ENCODE measurements at regions not wholly inside any gene's neighbourhood (a gene's known extent, or its start where the extent isn't known, plus 50 kb on each side); places are given as distances from the start of the nearest gene placed in this dataset.

DNA sequence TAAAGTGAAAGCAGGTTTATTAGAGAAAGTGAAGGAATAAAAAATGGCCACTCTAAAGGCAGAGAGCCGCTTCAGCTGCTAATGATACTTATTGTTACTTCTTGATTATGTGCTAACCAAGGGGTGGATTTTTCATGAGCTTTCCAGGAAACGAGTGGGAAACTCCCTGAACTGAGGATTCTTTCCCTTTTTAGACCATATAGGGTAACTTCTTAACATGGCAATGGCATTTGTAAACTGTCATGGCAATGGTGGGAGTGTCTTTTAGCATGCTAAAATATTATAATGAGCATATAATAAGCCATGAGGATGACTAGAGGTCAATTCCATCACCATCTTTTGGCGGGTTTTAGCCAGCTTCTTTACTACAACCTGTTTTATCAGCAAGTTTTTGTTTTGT is 890.0 kb downstream of the UQCRFS1 start:
- no peak for TF ChIP-seq EED (IDR thresholded peaks at IDR 0.05; ENCODE audit: low read depth)
- Histone ChIP-seq H3K4me3 (no peak overlapping the region), H3K9me3 (replicated peaks; ENCODE audit: control insufficient read depth, insufficient read depth, low read length) (no peaks in the 10 kb centered on the region; the same call in 2 of the 3 replicates), H3K27me3 (replicated peaks in 1 of 2; ENCODE audit: control insufficient read depth in 2 of 2, insufficient read depth in 2 of 2, low read length in 1 of 2) (no peaks in the 10 kb centered on the region), H3K4me1 (ENCODE audit: control insufficient read depth, insufficient read depth, low read length) (no peaks in the 10 kb centered on the region), H3K4me2 (ENCODE audit: control insufficient read depth, insufficient read depth) (no peak overlapping the region), H2AFZ (ENCODE audit: control insufficient read depth, low read depth, low read length) (no peak overlapping the region), H3K36me3 (ENCODE audit: control insufficient read depth in 2 of 2, insufficient read depth in 2 of 2, low read length in 1 of 2) (no peaks in the 10 kb centered on the region), H3K79me2 (ENCODE audit: control insufficient read depth, insufficient read depth, low read length) (no peaks in the 10 kb centered on the region), H4K20me1 (ENCODE audit: control insufficient read depth, insufficient read depth) (no peaks in the 10 kb centered on the region), H3K9ac (ENCODE audit: control insufficient read depth, insufficient read depth, low read length) (no peak overlapping the region), H3K27ac (ENCODE audit: control insufficient read depth, insufficient read depth) (no peak overlapping the region)
- ChIA-PET CTCF (interaction anchor here (0.8 to 8.1 kb wide), 8 partner anchors 15 to 357 kb away, joined by 3 to 91 read pairs (median 13); no protein-coding TSS in a partner anchor), POLR2A (no interaction called here), RAD21 (ENCODE audit: unreplicated experiment) (interaction anchor here (0.7 to 6.6 kb wide), 9 partner anchors 79 to 490 kb away, joined by 3 to 48 read pairs (median 4); no protein-coding TSS in a partner anchor), SMC1A (ENCODE audit: uncharacterized antibody, unreplicated experiment) (interaction anchor here (0.6 to 8.0 kb wide), 10 partner anchors 18 to 358 kb away, joined by 3 to 88 read pairs (median 3); no protein-coding TSS in a partner anchor)
- BruUV-seq (replicated peaks) = no TSS peak
- 16% methylated on average over 3 of the region's 3 CpGs for WGBS (ENCODE audit: insufficient coverage, insufficient replicate concordance, low lambda C conversion rate, missing lambda C conversion rate)
- DNase-seq (ENCODE audit: low read depth, low spot score) (no peak), ATAC-seq (no peak), FAIRE-seq (no peak)
- intact Hi-C loops (cut with micrococcal nuclease; ENCODE audit: unreplicated experiment) (no loop called here), in situ Hi-C loops (cut with MboI) (loop anchor here (5.0 kb wide), 1 partner anchor 346 kb away; no protein-coding TSS in a partner anchor)

DNA sequence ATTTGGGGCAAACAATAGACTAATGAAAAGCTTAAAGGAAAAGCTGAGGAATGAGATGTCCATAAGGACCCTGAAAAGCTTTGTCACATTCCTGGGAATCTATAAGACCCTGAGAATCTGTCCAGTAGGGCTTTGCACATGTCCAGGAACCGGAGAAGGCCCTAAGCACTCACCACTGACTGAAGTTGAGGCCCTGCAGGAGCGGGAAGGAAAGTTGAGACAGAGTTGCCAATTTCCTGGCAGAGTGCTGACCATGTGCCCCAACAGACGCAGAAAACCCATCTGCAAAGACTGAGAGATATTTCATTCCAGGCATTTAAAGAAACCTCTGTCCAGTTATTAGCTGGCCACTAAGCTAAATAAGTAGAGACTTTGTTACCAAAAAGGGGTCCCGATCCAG is 890.5 kb downstream of the UQCRFS1 start:
- no peak for FAIRE-seq
- POLR2A ChIA-PET = no interaction called here
- 23% methylated on average over 4 of the region's 4 CpGs for WGBS (ENCODE audit: insufficient coverage, insufficient replicate concordance, low lambda C conversion rate, missing lambda C conversion rate)

More for the DNA sequence above, 890.5 kb downstream of the UQCRFS1 start:
- ChIA-PET RAD21 (ENCODE audit: unreplicated experiment) (interaction anchor here (0.7 to 6.6 kb wide), 11 partner anchors 31 to 491 kb away, joined by 3 to 48 read pairs (median 4); no protein-coding TSS in a partner anchor), CTCF (interaction anchor here (0.8 to 8.1 kb wide), 8 partner anchors 15 to 357 kb away, joined by 3 to 91 read pairs (median 13); no protein-coding TSS in a partner anchor), SMC1A (ENCODE audit: uncharacterized antibody, unreplicated experiment) (interaction anchor here (0.6 to 8.0 kb wide), 11 partner anchors 14 to 358 kb away, joined by 3 to 88 read pairs (median 3); no protein-coding TSS in a partner anchor)
- H3K9ac ChIP-seq (ENCODE audit: control insufficient read depth, insufficient read depth, low read length) = no peak overlapping the region
- H2AFZ ChIP-seq (ENCODE audit: control insufficient read depth, low read depth, low read length) = no peak overlapping the region
- no peaks in the 10 kb centered on the region for H3K79me2 ChIP-seq (ENCODE audit: control insufficient read depth, insufficient read depth, low read length)
- in situ Hi-C loops (cut with MboI) (loop anchor here (5.0 kb wide), 1 partner anchor 345 kb away; no protein-coding TSS in a partner anchor), intact Hi-C loops (cut with micrococcal nuclease; ENCODE audit: unreplicated experiment) (no loop called here)
- no peaks in the 10 kb centered on the region for H3K4me1 ChIP-seq (ENCODE audit: control insufficient read depth, insufficient read depth, low read length)
- BruUV-seq (replicated peaks) = no TSS peak
- TF ChIP-seq SPI1 (IDR thresholded peaks at IDR 0.05; ENCODE audit: borderline replicate concordance, insufficient read depth, low read depth, low read length) = no peak
- TF ChIP-seq, protein P1, sequence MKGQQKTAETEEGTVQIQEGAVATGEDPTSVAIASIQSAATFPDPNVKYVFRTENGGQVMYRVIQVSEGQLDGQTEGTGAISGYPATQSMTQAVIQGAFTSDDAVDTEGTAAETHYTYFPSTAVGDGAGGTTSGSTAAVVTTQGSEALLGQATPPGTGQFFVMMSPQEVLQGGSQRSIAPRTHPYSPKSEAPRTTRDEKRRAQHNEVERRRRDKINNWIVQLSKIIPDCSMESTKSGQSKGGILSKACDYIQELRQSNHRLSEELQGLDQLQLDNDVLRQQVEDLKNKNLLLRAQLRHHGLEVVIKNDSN (IDR thresholded peaks at IDR 0.05; ENCODE audit: borderline replicate concordance, extremely low read length, insufficient read depth, low read depth, low read length) = no peak
- TF ChIP-seq, protein P2, sequence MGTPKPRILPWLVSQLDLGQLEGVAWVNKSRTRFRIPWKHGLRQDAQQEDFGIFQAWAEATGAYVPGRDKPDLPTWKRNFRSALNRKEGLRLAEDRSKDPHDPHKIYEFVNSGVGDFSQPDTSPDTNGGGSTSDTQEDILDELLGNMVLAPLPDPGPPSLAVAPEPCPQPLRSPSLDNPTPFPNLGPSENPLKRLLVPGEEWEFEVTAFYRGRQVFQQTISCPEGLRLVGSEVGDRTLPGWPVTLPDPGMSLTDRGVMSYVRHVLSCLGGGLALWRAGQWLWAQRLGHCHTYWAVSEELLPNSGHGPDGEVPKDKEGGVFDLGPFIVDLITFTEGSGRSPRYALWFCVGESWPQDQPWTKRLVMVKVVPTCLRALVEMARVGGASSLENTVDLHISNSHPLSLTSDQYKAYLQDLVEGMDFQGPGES (IDR thresholded peaks at IDR 0.05) = no peak
- TF ChIP-seq, protein P3, sequence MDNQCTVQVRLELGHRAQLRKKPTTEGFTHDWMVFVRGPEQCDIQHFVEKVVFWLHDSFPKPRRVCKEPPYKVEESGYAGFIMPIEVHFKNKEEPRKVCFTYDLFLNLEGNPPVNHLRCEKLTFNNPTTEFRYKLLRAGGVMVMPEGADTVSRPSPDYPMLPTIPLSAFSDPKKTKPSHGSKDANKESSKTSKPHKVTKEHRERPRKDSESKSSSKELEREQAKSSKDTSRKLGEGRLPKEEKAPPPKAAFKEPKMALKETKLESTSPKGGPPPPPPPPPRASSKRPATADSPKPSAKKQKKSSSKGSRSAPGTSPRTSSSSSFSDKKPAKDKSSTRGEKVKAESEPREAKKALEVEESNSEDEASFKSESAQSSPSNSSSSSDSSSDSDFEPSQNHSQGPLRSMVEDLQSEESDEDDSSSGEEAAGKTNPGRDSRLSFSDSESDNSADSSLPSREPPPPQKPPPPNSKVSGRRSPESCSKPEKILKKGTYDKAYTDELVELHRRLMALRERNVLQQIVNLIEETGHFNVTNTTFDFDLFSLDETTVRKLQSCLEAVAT (IDR thresholded peaks at IDR 0.05) = no peak
- no peak for TF ChIP-seq MTA2 (IDR thresholded peaks at IDR 0.05; ENCODE audit: low read depth)
- no peak for ATAC-seq
- H3K9me3 ChIP-seq (replicated peaks; ENCODE audit: control insufficient read depth, insufficient read depth, low read length) = no peaks in the 10 kb centered on the region; the same call in 2 of the 3 replicates
- no peak overlapping the region for H3K4me3 ChIP-seq
- no peaks in the 10 kb centered on the region for H4K20me1 ChIP-seq (ENCODE audit: control insufficient read depth, insufficient read depth)
- no peaks in the 10 kb centered on the region for H3K27me3 ChIP-seq (replicated peaks in 1 of 2; ENCODE audit: control insufficient read depth in 2 of 2, insufficient read depth in 2 of 2, low read length in 1 of 2)
- no peak overlapping the region for H3K27ac ChIP-seq (ENCODE audit: control insufficient read depth, insufficient read depth)
- H3K4me2 ChIP-seq (ENCODE audit: control insufficient read depth, insufficient read depth) = no peak overlapping the region
- no peak for DNase-seq (ENCODE audit: low read depth, low spot score)
- H3K36me3 ChIP-seq (ENCODE audit: control insufficient read depth in 2 of 2, insufficient read depth in 2 of 2, low read length in 1 of 2) = no peaks in the 10 kb centered on the region
